Common myeloid progenitor, CD34-positive (primary cell): ENCODE measurements at regions not wholly inside any gene's neighbourhood (a gene's known extent, or its start where the extent isn't known, plus 50 kb on each side); places are given as distances from the start of the nearest gene placed in this dataset.

ENCODE experiments used
- CTCF ChIA-PET: fragments of 350-600 bp; sonication (Branson Sonifier 250); formaldehyde crosslinking; loops from one replicate; lab custom pipeline; 2021; ENCODE audit warnings: antibody characterized with exemption; lab: Charles Lee
- POLR2A ChIA-PET: fragments of 350-600 bp; sonication (Branson Sonifier 250); formaldehyde crosslinking; loops from one replicate; lab custom pipeline; 2021; ENCODE audit warnings: antibody characterized with exemption; lab: Charles Lee
- DNase-seq, 3 donors: peaks; one replicate each; pipeline versions ENCODE4 v3.0.0 to v3.0.0-alpha.2; 2013
- H3K27ac ChIP-seq, 2 experiments: 1 replicate in 1 of 2; 2 replicates in 1 of 2; pipeline ENCODE4 v1.7.0; 2013; ENCODE audit warnings: inconsistent platforms in 2 of 2, low read length in 2 of 2, mild to moderate bottlenecking in 2 of 2, low read depth in 1 of 2, moderate library complexity in 1 of 2; ENCODE audit not compliant: severe bottlenecking in 2 of 2, insufficient read depth in 1 of 2, poor library complexity in 1 of 2
- H3K27me3 ChIP-seq, 5 experiments: replicated peaks in 2 of 5; 1 replicate in 3 of 5; 2 replicates in 2 of 5; pipeline versions ENCODE4 v1.6.1 to v1.7.0; 2013; ENCODE audit warnings: low read length in 4 of 5, mild to moderate bottlenecking in 2 of 5, moderate library complexity in 2 of 5, inconsistent platforms in 1 of 5; ENCODE audit not compliant: insufficient read depth in 5 of 5, control insufficient read depth in 4 of 5
- H3K36me3 ChIP-seq, 4 experiments: 1 replicate in 2 of 4; 2 replicates in 2 of 4; pipeline versions ENCODE4 v1.6.1 to v1.7.0; 2013; ENCODE audit warnings: low read length in 3 of 4, control low read depth in 1 of 4, mild to moderate bottlenecking in 1 of 4; ENCODE audit not compliant: control insufficient read depth in 4 of 4, insufficient read depth in 4 of 4
- H3K4me1 ChIP-seq, 4 experiments: 1 replicate in 3 of 4; 2 replicates in 1 of 4; pipeline versions ENCODE4 v1.6.1 to v1.7.1; 2013; ENCODE audit warnings: low read length in 3 of 4, mild to moderate bottlenecking in 3 of 4, control low read depth in 1 of 4, inconsistent platforms in 1 of 4, moderate library complexity in 1 of 4; ENCODE audit not compliant: control insufficient read depth in 4 of 4, insufficient read depth in 4 of 4; ENCODE audit errors: control extremely low read depth in 1 of 4
- H3K4me3 ChIP-seq, 7 experiments: 1 replicate in 4 of 7; 2 replicates in 3 of 7; pipeline versions ENCODE4 v1.5.1 to v1.7.0; 2013; ENCODE audit warnings: mild to moderate bottlenecking in 7 of 7, low read length in 6 of 7, moderate library complexity in 6 of 7, inconsistent platforms in 2 of 7, low read depth in 2 of 7, control low read depth in 1 of 7; ENCODE audit not compliant: insufficient read depth in 4 of 7, control insufficient read depth in 1 of 7; ENCODE audit errors: extremely low read depth in 1 of 7
- H3K9me3 ChIP-seq, 5 experiments: 1 replicate in 4 of 5; 2 replicates in 1 of 5; pipeline versions ENCODE4 v1.6.1 to v1.7.1; 2013; ENCODE audit warnings: low read length in 4 of 5, mild to moderate bottlenecking in 2 of 5, inconsistent platforms in 1 of 5, low read depth in 1 of 5, moderate library complexity in 1 of 5; ENCODE audit not compliant: control insufficient read depth in 4 of 5, insufficient read depth in 2 of 5; ENCODE audit errors: control extremely low read depth in 1 of 5
- WGBS: methylation state at CpG from one replicate; pipeline ENCODE4 v1.1.5; 2013; ENCODE audit not compliant: insufficient coverage; 5-methylcytosine and 5-hydroxymethylcytosine counted together

GRCh38 chr2:137729305-137729704 is 235.0 kb upstream of the HNMT start:
- Histone ChIP-seq H3K27me3 (no peaks in the 10 kb centered on the region), H3K27ac (no peak overlapping the region), H3K9me3 (no peaks in the 10 kb centered on the region), H3K4me1 (no peaks in the 10 kb centered on the region), H3K4me3 (no peak overlapping the region), H3K36me3 (no peaks in the 10 kb centered on the region)
- 76% methylated on average over 2 of the region's 3 CpGs for whole genome bisulfite sequencing
- POLR2A ChIA-PET: no interaction called here
- CTCF ChIA-PET: no interaction called here
- no peak for DNase-seq

GRCh38 chr2:137737559-137737958 is 226.7 kb upstream of the HNMT start:
- ChIA-PET CTCF (no interaction called here), POLR2A (no interaction called here)
- no peaks in the 10 kb centered on the region for H3K36me3 ChIP-seq

GRCh38 chr2:137741784-137742362 is 222.4 kb upstream of the HNMT start:
- CTCF ChIA-PET: interaction anchor here (0.7 kb wide), 1 partner anchor 244 kb away, joined by 3 read pairs; no protein-coding TSS in a partner anchor
- H3K27ac ChIP-seq: no peak overlapping the region
- H3K4me1 ChIP-seq: no peaks in the 10 kb centered on the region
- H3K4me3 ChIP-seq: no peak overlapping the region
- H3K27me3 ChIP-seq: no peaks in the 10 kb centered on the region
- POLR2A ChIA-PET: no interaction called here
- WGBS: 81% methylated on average over 2 of the region's 5 CpGs
- H3K36me3 ChIP-seq: no peaks in the 10 kb centered on the region
- no peak for DNase-seq
- H3K9me3 ChIP-seq: no peaks in the 10 kb centered on the region

More at GRCh38 chr2:137737559-137737958, 226.7 kb upstream of the HNMT start:
- no peaks in the 10 kb centered on the region for H3K27me3 ChIP-seq
- no peaks in the 10 kb centered on the region for H3K4me1 ChIP-seq
- no peak for DNase-seq
- H3K27ac ChIP-seq: no peak overlapping the region
- no peaks in the 10 kb centered on the region for H3K9me3 ChIP-seq
- no peak overlapping the region for H3K4me3 ChIP-seq

- CTCF ChIA-PET: no interaction called here
Observed at GRCh38 chr2:137747509-137747908, 216.8 kb upstream of the HNMT start.

DNA sequence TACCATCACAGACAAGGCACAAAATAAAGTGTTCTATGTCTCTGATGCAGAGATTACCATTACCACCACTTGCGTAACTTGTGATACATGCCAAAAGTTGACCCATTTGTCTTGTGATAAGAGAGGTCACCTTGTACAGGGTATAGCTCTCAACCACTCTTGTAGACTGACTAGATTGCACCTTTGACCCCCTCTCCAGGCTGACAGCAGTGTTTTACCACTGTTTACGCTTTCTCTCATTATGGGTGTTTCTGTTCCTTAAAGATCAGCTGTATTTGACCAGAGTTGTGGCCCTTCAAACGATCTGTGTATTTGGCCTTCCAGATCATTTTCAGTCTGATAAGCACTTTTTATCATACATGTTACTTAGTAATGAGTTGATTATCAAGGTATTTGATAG is 215.7 kb upstream of the HNMT start:
- no peaks in the 10 kb centered on the region for H3K4me1 ChIP-seq
- H3K27me3 ChIP-seq: no peaks in the 10 kb centered on the region
- 100% methylated on average over 1 of the region's 3 CpGs for WGBS
- ChIA-PET POLR2A (no interaction called here), CTCF (no interaction called here)
- no peaks in the 10 kb centered on the region for H3K9me3 ChIP-seq
- no peak overlapping the region for H3K4me3 ChIP-seq
- no peak overlapping the region for H3K27ac ChIP-seq
- DNase-seq: no peak
- no peaks in the 10 kb centered on the region for H3K36me3 ChIP-seq

More at GRCh38 chr2:137747509-137747908, 216.8 kb upstream of the HNMT start:
- Histone ChIP-seq H3K27ac (no peak overlapping the region), H3K27me3 (no peaks in the 10 kb centered on the region), H3K4me3 (no peak overlapping the region), H3K4me1 (no peaks in the 10 kb centered on the region), H3K36me3 (no peaks in the 10 kb centered on the region), H3K9me3 (no peaks in the 10 kb centered on the region)
- POLR2A ChIA-PET: no interaction called here
- no peak for DNase-seq

DNA sequence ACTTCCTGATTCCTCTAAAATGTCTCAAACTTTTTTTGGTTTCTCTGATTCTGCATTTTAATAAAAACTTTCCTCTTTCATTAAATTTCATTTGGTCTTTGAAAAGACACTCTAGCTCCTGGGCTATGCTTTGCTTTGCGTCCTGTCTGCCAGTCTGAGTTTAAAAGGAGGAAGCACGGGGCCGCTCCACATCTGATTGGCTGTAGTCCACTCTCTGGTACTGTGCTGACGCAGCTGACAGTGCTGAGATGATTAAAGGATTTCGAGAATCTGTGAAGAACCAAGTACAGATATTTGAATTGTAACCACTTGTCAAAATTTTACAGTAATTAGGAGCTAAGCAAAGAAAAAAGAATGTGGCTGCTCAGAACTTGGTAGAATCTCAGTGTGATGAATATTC is 199.6 kb upstream of the HNMT start:
- H3K36me3 ChIP-seq: no peaks in the 10 kb centered on the region
- H3K27me3 ChIP-seq: no peaks in the 10 kb centered on the region
- POLR2A ChIA-PET: no interaction called here
- H3K27ac ChIP-seq: no peak overlapping the region
- no peaks in the 10 kb centered on the region for H3K9me3 ChIP-seq
- no peak for DNase-seq
- no peaks in the 10 kb centered on the region for H3K4me1 ChIP-seq
- CTCF ChIA-PET: no interaction called here
- 64% methylated on average over 4 of the region's 5 CpGs for WGBS
- H3K4me3 ChIP-seq: no peak overlapping the region

DNA sequence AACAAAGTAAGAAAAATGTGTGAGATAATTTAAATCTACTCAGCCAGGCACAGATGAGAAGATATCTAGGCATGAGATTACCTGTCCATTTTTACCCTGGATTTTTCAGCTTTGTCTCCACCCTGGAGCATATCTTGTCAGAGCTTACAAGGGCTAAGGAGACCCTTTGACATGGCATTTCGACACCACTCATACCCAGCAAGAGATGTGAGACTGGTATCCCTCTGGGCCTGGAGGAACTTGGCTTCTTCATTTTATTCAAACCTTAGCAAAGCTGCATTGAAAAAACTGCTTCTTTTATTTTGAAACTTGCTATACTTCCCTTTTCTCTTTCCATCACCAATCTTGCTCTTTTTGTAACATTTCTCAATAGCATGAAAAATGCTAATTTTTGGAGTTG is 194.9 kb upstream of the HNMT start:
- WGBS: 60% methylated on average over 1 of the region's 1 CpG
- Histone ChIP-seq H3K27ac (no peak overlapping the region), H3K36me3 (no peaks in the 10 kb centered on the region), H3K4me1 (no peaks in the 10 kb centered on the region), H3K4me3 (no peak overlapping the region), H3K27me3 (no peaks in the 10 kb centered on the region), H3K9me3 (peaks cover 0 to 2% (median 0%) of the 10 kb centered on the region in 5 experiments)
- ChIA-PET CTCF (no interaction called here), POLR2A (no interaction called here)
- DNase-seq: no peak
